Inferior parietal cortex (tissue), 1 donor: ENCODE measurements at regions not wholly inside any gene's neighbourhood (a gene's known extent, or its start where the extent isn't known, plus 50 kb on each side); places are given as distances from the start of the nearest gene placed in this dataset.
"Not testable (repeated sequence)": the region's sequence is repeated elsewhere in the genome, so short reads cannot be mapped to it uniquely, and the experiment has no call there.

Experiments
- DNase-seq: peaks from one replicate; pipeline ENCODE4 v3.0.0-alpha.2; 2016; ENCODE audit errors: extremely low spot score

- DNase-seq: not testable (repeated sequence)
Measured at GRCh38 chr15:29648415-29648814, 173.9 kb downstream of the TJP1 start.

- DNase-seq: no peak
Measured at GRCh38 chr15:29645841-29646240, 176.4 kb downstream of the TJP1 start.

- not testable (repeated sequence) for DNase-seq
Measured at GRCh38 chr15:29644361-29644760, 177.9 kb downstream of the TJP1 start.

- DNase-seq: no peak
Measured at GRCh38 chr15:29638781-29639180, 183.5 kb downstream of the TJP1 start.

- DNase-seq: no peak
Measured at GRCh38 chr15:29638011-29638410, 184.3 kb downstream of the TJP1 start.

GRCh38 chr15:29637555-29637954 is 184.7 kb downstream of the TJP1 start:
- no peak for DNase-seq

GRCh38 chr15:29636921-29637320 is 185.3 kb downstream of the TJP1 start:
- no peak for DNase-seq

GRCh38 chr15:29636140-29636539 is 186.1 kb downstream of the TJP1 start:
- DNase-seq: no peak

GRCh38 chr15:29635513-29636098 is 186.7 kb downstream of the TJP1 start:
- DNase-seq: no peak

- DNase-seq: no peak
Measured at GRCh38 chr15:29633971-29634370, 188.3 kb downstream of the TJP1 start.

GRCh38 chr15:29632671-29633406 is 189.4 kb downstream of the TJP1 start:
- no peak for DNase-seq

GRCh38 chr15:29631076-29632070 is 190.9 kb downstream of the TJP1 start:
- no peak for DNase-seq

- no peak for DNase-seq
Measured at GRCh38 chr15:29624271-29624670, 198.0 kb downstream of the TJP1 start.

- DNase-seq: no peak
Measured at GRCh38 chr15:29623116-29623639, 199.1 kb downstream of the TJP1 start.

- no peak for DNase-seq
Measured at GRCh38 chr15:29622637-29623036, 199.6 kb downstream of the TJP1 start.

- DNase-seq: no peak
Measured at GRCh38 chr15:29621616-29622015, 200.7 kb downstream of the TJP1 start.

GRCh38 chr15:29618586-29618985 is 203.7 kb downstream of the TJP1 start:
- DNase-seq: no peak

GRCh38 chr15:29616512-29616911 is 205.8 kb downstream of the TJP1 start:
- no peak for DNase-seq

- no peak for DNase-seq
Measured at GRCh38 chr15:29615791-29616190, 206.5 kb downstream of the TJP1 start.

- DNase-seq: no peak
Measured at GRCh38 chr15:29613951-29614382, 208.3 kb downstream of the TJP1 start.

- no peak for DNase-seq
Measured at GRCh38 chr15:29612701-29613100, 209.6 kb downstream of the TJP1 start.

- no peak for DNase-seq
Measured at GRCh38 chr15:29612096-29612495, 210.2 kb downstream of the TJP1 start.
